SU-DHL-6 (cell line): ENCODE measurements at regions not wholly inside any gene's neighbourhood (a gene's known extent, or its start where the extent isn't known, plus 50 kb on each side); places are given as distances from the start of the nearest gene placed in this dataset.

Experiments
- H2AFZ ChIP-seq: fragments of 200-600 bp; sonication (generic); 2 replicates; pipeline ENCODE4 v1.6.1; 2014; ENCODE audit warnings: low read depth, mild to moderate bottlenecking, moderate library complexity, mixed read lengths, antibody characterized with exemption, low read length; ENCODE audit not compliant: severe bottlenecking
- H3F3A ChIP-seq: fragments of 200-600 bp; shearing (Covaris generic); 2 replicates; pipeline ENCODE4 v1.6.0; 2016; ENCODE audit warnings: antibody characterized with exemption, mild to moderate bottlenecking; ENCODE audit not compliant: insufficient read depth
- H3K27ac ChIP-seq: fragments of 200-600 bp; sonication (generic); 2 replicates; pipeline ENCODE4 v1.5.1; 2016; ENCODE audit warnings: low read depth, mild to moderate bottlenecking, low read length, moderate library complexity, mixed read lengths
- H3K27me3 ChIP-seq: fragments of 200-600 bp; sonication (generic), shearing (Covaris generic); 2 replicates; pipeline ENCODE4 v1.6.0; 2014; ENCODE audit warnings: mild to moderate bottlenecking, low read length
- H3K36me3 ChIP-seq: fragments of 200-600 bp; sonication (generic); 2 replicates; pipeline ENCODE4 v1.6.1; 2014; ENCODE audit warnings: mild to moderate bottlenecking, low read length, mixed read lengths
- H3K4me2 ChIP-seq: fragments of 300-600, 200-600 bp; shearing (Covaris generic), sonication (generic); 2 replicates; pipeline ENCODE4 v1.6.0; 2014; ENCODE audit warnings: low read length, low read depth, mild to moderate bottlenecking; ENCODE audit not compliant: poor library complexity, severe bottlenecking
- H3K4me3 ChIP-seq: fragments of 200-600 bp; sonication (generic); 2 replicates; pipeline ENCODE4 v1.5.1; 2014; ENCODE audit warnings: antibody characterized with exemption, low read length, mild to moderate bottlenecking, mixed read lengths; ENCODE audit not compliant: insufficient read depth, poor library complexity, severe bottlenecking
- H3K79me2 ChIP-seq: fragments of 200-600 bp; sonication (generic); 2 replicates; pipeline ENCODE4 v1.6.1; 2014; ENCODE audit warnings: mild to moderate bottlenecking, low read length, moderate library complexity; ENCODE audit not compliant: insufficient read depth
- H3K9ac ChIP-seq: fragments of 200-600 bp; sonication (generic); 2 replicates; pipeline ENCODE4 v1.7.0; 2014; ENCODE audit warnings: mild to moderate bottlenecking, low read length
- H3K9me2 ChIP-seq: fragments of 200-600 bp; sonication (generic); replicated peaks from 2 replicates; pipeline ENCODE4 v1.6.1; 2014; ENCODE audit warnings: low read length; ENCODE audit not compliant: insufficient read depth
- H3K9me3 ChIP-seq: fragments of 200-600 bp; sonication (generic); 2 replicates; pipeline ENCODE4 v1.6.1; 2014; ENCODE audit warnings: low read length, mixed read lengths; ENCODE audit not compliant: insufficient read depth
- H4K20me1 ChIP-seq: fragments of 200-600 bp; sonication (generic); 2 replicates; pipeline ENCODE4 v1.6.1; 2014; ENCODE audit warnings: low read depth, mild to moderate bottlenecking, antibody characterized with exemption, low read length, moderate library complexity, mixed read lengths
- CTCF ChIP-seq: fragments of 200-600 bp; sonication (generic); IDR thresholded peaks from one replicate; pipeline ENCODE4 v1.5.1; 2017; ENCODE audit warnings: antibody characterized with exemption, mild to moderate bottlenecking, low read length, moderate library complexity; ENCODE audit not compliant: insufficient read depth, poor library complexity, severe bottlenecking
- EZH2phosphoT487 ChIP-seq: fragments of 200-600 bp; sonication (generic), shearing (Covaris generic); conservative IDR thresholded peaks from 2 replicates; pipeline ENCODE4 v1.6.1; 2018; ENCODE audit warnings: mild to moderate bottlenecking, antibody characterized with exemption, low read length, moderate library complexity, mixed read lengths

DNA sequence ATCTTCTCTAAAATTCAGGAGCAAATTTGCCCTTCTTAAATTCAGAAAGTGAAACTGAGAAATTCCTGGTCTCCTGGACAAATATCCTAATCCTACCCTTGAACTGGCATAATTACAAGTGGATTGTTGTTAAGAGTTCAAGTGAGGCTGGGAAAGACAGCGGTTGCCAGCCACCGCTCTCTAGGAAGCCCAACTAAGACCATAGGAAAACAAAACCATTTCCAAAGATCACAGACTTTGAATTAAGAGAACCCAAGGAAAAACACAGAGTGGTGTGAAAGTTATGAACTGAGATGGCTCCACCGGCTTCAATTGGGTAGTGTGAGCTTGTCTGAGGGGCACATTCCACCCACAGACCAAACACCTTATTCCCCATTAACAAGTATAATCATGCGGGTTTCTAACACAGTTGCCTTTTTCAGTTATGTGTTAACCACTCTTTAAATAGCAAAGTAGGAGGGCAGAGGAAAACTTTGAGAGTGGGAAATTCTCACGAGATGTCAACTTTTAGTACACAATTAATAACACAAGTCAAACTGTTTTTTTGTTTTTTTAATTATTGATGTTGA lies 1628.8 kb upstream of the SEL1L start:
- Histone ChIP-seq H4K20me1 (no peaks in the 10 kb centered on the region), H3K36me3 (no peaks in the 10 kb centered on the region), H3K9ac (no peak overlapping the region), H3K9me2 (no peaks in the 10 kb centered on the region), H3F3A (no peaks in the 10 kb centered on the region), H3K4me3 (no peak overlapping the region), H3K4me2 (no peak overlapping the region), H3K79me2 (no peaks in the 10 kb centered on the region), H3K9me3 (no peaks in the 10 kb centered on the region), H3K27ac (no peak overlapping the region), H3K27me3 (no peaks in the 10 kb centered on the region), H2AFZ (no peak overlapping the region)
- TF ChIP-seq CTCF (no peak), EZH2phosphoT487 (no peak)

- H3F3A ChIP-seq, result no peaks in the 10 kb centered on the region
- no peak overlapping the region for H3K27ac ChIP-seq
- no peaks in the 10 kb centered on the region for H3K79me2 ChIP-seq
- H3K9me3 ChIP-seq, result no peaks in the 10 kb centered on the region
- H3K4me2 ChIP-seq, result no peak overlapping the region
- H3K9ac ChIP-seq, result no peak overlapping the region
- H3K27me3 ChIP-seq, result no peaks in the 10 kb centered on the region
- no peaks in the 10 kb centered on the region for H3K36me3 ChIP-seq
- TF ChIP-seq EZH2phosphoT487, result no peak
- TF ChIP-seq CTCF, result no peak
- H3K4me3 ChIP-seq, result no peak overlapping the region
- no peak overlapping the region for H2AFZ ChIP-seq
- no peaks in the 10 kb centered on the region for H4K20me1 ChIP-seq
- no peaks in the 10 kb centered on the region for H3K9me2 ChIP-seq
Observed at GRCh38 chr14:83163016-83163415, 1629.4 kb upstream of the SEL1L start.

DNA sequence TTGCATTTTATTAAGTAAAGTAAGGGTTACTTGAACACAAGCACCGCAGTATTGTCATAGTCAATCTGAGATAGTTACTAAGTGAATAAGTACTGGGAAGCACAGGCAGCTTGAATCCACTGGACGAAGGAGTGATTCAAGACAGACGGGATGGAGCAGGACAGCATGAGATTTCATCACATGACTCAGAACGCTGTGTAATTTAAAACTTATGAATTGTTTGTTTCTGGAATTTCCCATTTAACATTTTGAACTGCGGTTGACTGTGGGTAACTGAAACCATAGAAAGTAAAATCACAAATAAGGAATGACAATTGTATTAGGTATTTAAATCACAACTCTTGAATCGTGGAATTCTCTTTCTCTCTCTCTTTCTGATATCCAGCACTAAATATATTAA lies 1630.4 kb upstream of the SEL1L start:
- no peak overlapping the region for H3K27ac ChIP-seq

More for the DNA sequence above, 1630.4 kb upstream of the SEL1L start:
- no peak overlapping the region for H2AFZ ChIP-seq
- no peak overlapping the region for H3K9ac ChIP-seq
- H4K20me1 ChIP-seq, result no peaks in the 10 kb centered on the region
- no peaks in the 10 kb centered on the region for H3K9me3 ChIP-seq
- no peaks in the 10 kb centered on the region for H3K36me3 ChIP-seq
- no peak overlapping the region for H3K4me2 ChIP-seq
- H3K79me2 ChIP-seq, result no peaks in the 10 kb centered on the region
- no peaks in the 10 kb centered on the region for H3K9me2 ChIP-seq
- H3F3A ChIP-seq, result no peaks in the 10 kb centered on the region
- H3K27me3 ChIP-seq, result no peaks in the 10 kb centered on the region
- H3K4me3 ChIP-seq, result no peak overlapping the region
- no peak for TF ChIP-seq CTCF
- no peak for TF ChIP-seq EZH2phosphoT487
